ENCODE measurements at regions not wholly inside any gene's neighbourhood (a gene's known extent, or its start where the extent isn't known, plus 50 kb on each side); places are given as distances from the start of the nearest gene placed in this dataset.

GRCh38 chr4:12729384-12729783 is 754.8 kb downstream of the RAB28 start:
- TF ChIP-seq ATRX (CRISPR knock-in tag; IDR thresholded peaks at IDR 0.05; ENCODE audit: borderline replicate concordance) (no peak), ZBTB25 (CRISPR knock-in tag; IDR thresholded peaks at IDR 0.05) (no peak), AFF4 (CRISPR knock-in tag; IDR thresholded peaks at IDR 0.05) (no peak), KDM1A (CRISPR knock-in tag; IDR thresholded peaks at IDR 0.05) (no peak)

Measured in HepG2 (cell line).